ENCODE measurements at regions not wholly inside any gene's neighbourhood (a gene's known extent, or its start where the extent isn't known, plus 50 kb on each side); places are given as distances from the start of the nearest gene placed in this dataset.

DNA sequence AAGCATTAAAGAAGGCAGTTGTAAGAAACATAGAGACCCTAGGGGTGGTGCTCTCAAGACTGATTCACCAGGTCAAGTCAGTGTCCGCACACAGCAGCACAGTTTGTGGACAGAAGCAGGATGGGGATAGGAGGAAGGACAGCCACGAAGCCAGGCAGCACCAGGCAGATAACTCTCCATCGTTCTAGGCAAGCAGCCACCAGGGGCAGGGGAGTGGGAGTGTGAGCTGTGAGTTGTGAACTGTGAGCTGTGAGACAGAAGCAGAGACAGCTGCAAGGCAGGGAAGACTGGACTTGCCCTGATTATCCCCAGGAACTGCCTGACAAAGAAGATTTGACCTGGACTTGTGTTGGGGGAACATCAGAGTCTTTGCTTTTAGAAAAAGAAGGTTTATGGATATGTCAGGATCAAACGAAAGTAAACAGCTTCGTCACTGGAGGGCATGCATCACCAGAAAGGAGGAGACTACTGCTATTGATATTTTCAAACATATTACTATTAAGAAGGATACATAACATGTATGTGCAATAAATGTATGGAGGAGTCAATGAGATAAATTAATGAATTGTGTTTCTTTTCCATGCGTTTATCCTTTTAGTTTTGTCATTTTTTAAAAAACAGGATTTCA is 286.1 kb downstream of the IRS2 start:
- FAIRE-seq: no peak

- FAIRE-seq: no peak
These were observed 288.5 kb downstream of the IRS2 start for GRCh38 chr13:109497917-109498316.

- no peak for FAIRE-seq
These were observed 290.2 kb downstream of the IRS2 start for GRCh38 chr13:109496216-109496615.

DNA sequence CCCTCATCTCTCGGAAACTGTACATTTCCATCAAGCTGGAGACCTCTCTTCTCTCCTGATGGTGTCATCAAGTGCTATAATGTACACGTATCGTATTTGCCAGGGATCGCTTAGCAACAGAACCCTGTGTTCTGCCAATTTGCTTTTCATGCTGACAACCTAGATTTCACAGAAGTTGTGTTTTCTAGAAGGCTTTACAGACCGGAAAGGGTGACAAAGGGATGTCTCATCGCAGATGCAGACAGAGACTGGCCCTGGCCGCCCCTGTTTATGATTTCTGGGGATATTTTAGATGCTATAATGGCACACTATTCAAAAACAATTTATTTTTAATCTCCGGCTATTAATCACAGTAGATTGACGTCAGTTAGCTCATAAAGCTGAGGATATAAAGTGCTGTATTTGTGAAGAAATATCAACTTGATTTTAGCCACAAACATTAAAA is 291.4 kb downstream of the IRS2 start:
- no peak for FAIRE-seq

DNA sequence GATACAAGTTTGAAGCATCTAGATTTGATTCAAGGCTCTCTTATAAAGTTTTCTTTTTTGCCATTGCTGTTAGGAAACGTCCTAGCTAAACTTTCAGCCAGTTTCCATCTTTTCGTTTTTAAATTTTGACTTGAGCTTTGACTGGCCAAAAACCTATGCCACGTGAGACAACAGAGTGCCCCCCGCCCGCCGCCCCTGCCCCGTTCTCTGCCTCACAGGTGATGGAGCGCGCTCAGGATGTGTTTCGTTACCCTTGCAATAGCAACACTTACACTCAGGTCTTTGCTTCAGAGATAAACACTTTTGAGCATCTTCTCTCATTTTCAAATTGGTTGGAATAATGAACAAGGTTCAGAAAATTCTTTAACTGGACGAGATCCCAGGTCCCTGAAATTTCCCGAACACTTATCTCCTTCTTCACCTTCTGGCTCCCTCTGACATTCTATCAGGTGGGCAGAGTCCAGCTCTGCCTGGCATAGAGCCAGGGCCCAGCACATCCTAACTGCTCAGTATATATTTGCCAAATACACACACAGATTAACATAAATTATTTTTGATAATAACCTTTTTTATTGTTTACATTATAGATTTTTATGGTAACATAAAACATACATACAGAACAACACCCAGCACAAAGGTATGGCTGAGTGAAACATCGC is 301.1 kb downstream of the IRS2 start:
- no peak for FAIRE-seq

- FAIRE-seq: no peak
These were observed 303.1 kb downstream of the IRS2 start for GRCh38 chr13:109483284-109483683.

DNA sequence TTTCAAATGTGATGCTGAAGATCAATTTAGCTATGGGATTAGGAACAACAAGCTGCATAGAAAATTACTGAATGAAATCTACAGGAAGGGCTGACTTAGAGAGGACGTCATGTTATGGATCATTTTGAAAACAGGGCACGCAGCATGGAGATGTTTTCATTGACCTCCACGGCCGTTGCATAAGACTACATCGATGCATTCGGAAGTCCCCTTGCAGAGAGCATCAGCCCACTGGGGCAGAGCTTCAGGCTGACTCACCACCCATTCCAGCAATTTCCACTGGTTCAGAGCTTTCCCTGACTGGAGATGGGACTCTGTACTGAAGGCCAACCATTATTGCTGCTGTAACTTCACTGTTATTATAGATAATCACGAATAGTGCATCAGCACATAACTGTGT is 305.3 kb downstream of the IRS2 start:
- no peak for FAIRE-seq

- no peak for FAIRE-seq
These were observed 306.1 kb downstream of the IRS2 start for GRCh38 chr13:109480011-109480955.

GRCh38 chr13:109479534-109479933 is 306.8 kb downstream of the IRS2 start:
- FAIRE-seq: no peak

DNA sequence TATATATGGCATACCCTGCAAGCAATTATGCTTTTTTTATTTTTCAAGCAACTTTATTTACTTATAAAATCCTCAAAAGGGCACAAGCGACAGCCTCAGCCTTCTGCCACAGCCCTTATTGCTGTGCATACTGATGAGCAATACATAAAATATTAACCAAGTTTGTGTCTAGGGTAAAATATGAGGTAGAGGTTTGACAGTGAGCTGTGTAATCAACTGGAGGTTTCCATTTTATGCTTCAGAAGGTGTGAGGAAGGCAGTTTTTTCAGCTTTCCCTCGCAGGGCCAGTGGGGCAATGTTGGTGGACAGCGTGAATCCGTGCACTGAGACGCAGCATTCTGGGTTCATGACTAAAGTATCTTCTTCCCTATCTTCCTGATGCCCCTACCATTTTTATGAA is 310.4 kb downstream of the IRS2 start:
- FAIRE-seq: no peak

DNA sequence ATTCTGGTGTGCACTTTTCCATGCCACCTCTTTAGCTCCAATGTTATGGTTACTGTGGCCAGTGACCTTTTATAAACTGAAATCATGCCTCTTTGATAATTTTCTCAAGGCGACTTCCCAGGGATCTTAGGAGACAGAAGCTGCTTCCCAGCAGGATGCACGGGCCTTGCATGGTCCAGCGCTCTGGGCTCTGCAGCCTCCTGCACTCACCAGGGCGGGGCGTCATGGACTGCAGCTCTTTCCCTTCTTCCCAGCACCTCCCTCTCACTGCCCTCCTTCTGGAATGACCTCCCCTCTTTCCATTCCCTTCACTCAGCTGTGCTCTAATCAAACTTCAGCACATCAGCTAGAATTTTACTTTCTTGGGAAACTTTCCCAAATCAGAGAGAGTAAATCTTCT is 318.3 kb downstream of the IRS2 start:
- FAIRE-seq: no peak

- FAIRE-seq: no peak
These were observed 321.2 kb downstream of the IRS2 start for GRCh38 chr13:109465148-109465547.

GRCh38 chr13:109454167-109454917 is 332.0 kb downstream of the IRS2 start:
- no peak for FAIRE-seq

DNA sequence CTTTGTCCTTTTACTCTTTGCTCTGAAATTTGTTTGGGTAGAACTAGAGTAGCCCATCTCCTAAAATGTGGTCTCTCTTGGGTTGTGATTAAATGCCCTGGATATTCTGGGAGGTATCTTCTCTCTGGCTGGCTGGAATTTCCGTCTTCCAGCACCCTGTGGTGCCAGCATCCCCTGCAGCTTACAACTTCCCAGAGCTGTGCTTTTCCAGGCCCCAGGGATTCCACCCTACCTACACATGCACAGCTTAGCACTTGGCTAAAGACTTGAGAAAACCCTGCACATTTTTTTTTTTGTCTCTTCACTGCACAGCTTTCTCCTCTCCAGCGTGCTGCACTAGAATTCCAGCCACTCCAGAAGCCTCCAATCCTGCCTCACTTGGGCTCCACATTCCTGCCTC is 334.7 kb downstream of the IRS2 start:
- FAIRE-seq: no peak

GRCh38 chr13:109448629-109449028 is 337.8 kb downstream of the IRS2 start:
- FAIRE-seq: no peak

DNA sequence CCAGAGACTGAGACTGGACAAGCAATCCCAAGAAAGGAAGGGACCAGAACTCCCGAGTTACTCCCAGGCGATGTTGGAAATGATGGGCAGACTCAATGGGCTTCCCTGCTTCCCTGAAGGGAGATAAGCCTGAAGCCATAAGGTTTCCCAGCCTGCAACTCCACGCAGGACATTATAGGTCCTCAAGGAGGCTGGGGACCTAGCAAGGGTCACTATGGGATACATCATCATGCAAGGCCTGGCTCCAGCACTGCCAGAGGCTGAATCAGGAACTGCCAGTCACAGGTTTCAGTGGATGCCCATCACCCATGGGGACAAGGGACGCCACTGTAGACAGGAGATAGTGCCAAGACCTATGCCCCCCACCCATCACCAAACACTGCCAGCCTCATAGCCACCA is 338.7 kb downstream of the IRS2 start:
- no peak for FAIRE-seq

DNA sequence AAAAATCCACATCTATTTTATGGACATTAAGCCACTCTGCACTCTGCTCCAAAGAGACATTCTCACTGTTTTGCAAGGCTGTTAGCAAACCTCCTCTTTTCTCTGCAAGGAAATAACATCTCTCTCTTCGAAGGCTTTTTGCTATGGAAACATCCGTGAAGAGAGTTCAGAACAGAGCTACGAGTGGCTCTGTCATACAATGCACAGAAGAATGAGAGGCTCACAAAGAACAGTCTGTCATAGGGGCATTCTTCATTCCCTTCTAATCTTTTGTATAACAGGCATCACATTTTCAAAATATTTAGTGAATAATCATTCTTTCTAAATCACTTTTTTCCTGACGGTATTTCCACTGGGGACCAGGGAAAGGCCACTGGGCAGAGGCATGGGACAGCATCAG is 346.1 kb downstream of the IRS2 start:
- no peak for FAIRE-seq

GRCh38 chr13:109439813-109440212 is 346.6 kb downstream of the IRS2 start:
- no peak for FAIRE-seq

GRCh38 chr13:109436841-109437240 is 349.5 kb downstream of the IRS2 start:
- no peak for FAIRE-seq

DNA sequence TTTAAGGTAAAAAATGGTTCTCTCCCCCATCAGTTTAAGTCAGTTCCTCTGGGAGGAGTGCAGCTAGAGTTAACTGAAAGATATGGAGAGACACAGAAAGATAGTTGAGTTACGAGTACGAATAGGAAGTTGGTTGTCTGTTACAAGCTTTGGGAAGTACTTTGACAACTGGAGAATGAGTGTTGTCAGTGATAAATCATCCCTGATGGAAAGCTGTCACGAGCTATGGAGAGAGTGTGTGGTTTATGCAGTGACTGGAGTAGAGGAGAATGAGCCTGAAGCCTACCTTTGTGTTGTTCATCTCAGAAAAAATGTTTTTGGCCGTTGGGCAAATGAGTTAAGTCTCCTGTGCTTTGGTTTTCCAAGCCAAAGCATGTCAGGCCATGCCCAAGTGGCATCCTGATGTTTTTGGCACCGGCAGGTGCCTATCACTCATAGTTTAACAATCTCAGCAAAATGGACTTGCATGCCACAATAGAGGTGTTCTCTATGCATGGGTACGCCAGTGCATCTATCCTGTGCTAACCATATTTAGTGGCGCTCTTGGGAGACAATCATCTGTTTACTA is 350.2 kb downstream of the IRS2 start:
- no peak for FAIRE-seq

DNA sequence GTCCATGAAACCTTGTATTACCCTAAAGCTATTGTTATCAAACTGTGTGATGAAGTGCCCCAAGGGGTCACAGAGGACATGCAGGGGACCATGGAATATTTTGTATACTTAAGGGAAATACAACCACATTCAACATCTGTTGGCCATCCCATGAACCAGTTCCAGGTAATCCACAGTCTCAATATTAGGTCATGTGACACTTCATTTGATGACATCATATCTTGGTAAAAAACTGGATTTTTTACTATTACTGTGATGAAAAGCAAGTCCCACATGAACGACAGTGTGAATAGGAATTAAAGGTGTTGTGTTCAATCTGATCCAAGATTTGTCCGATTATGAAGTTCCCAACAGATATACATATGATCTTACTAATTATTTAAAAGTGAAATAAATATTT is 355.2 kb downstream of the IRS2 start:
- FAIRE-seq: no peak

DNA sequence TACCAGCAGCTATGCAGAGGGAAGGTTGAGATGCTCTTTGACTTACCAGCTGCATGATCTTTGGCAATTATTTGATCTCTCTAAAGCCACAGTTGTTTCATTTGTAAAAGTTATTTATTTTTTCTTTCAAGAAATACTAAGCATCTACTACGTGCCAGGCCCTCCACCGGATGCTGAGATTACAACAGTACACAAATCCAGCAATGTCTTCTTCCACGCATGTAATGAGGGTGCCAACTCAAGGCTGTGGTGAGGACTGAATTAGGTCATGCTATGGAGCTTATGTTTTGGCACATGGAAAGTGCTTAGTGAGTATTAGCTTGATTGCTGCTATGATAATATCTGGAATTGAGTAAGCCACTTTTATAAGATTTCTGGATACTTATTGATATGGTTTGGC is 358.2 kb downstream of the IRS2 start:
- no peak for FAIRE-seq

- no peak for FAIRE-seq
These were observed 358.7 kb downstream of the IRS2 start for GRCh38 chr13:109427695-109428094.
